HPDE6-E6E7 (cell line): ENCODE measurements at regions not wholly inside any gene's neighbourhood (a gene's known extent, or its start where the extent isn't known, plus 50 kb on each side); places are given as distances from the start of the nearest gene placed in this dataset.

Experiments used
- DNase-seq: peaks from one replicate; pipeline ENCODE4 v3.0.0; 2011; ENCODE audit warnings: missing footprints; ENCODE audit errors: extremely low spot score

- no peak for DNase-seq
Observed at GRCh38 chr10:28781296-28781695, 104.0 kb downstream of the BAMBI start.

- no peak for DNase-seq
Observed at GRCh38 chr10:28783087-28783486, 105.8 kb downstream of the BAMBI start.

- DNase-seq, result no peak
Observed at GRCh38 chr10:28785018-28785417, 107.7 kb downstream of the BAMBI start.

GRCh38 chr10:28788252-28788651, 110.9 kb downstream of the BAMBI start:
- no peak for DNase-seq

- DNase-seq, result no peak
Observed at GRCh38 chr10:28788762-28789161, 111.4 kb downstream of the BAMBI start.

- DNase-seq, result no peak
Observed at GRCh38 chr10:28790146-28790545, 112.8 kb downstream of the BAMBI start.

- no peak for DNase-seq
Observed at GRCh38 chr10:28793482-28793881, 116.2 kb downstream of the BAMBI start.

- DNase-seq, result no peak
Observed at GRCh38 chr10:28794986-28795385, 117.7 kb downstream of the BAMBI start.

- DNase-seq, result no peak
Observed at GRCh38 chr10:28796606-28797512, 119.5 kb downstream of the BAMBI start.

GRCh38 chr10:28797904-28798371, 120.6 kb downstream of the BAMBI start:
- no peak for DNase-seq

- DNase-seq, result no peak
Observed at GRCh38 chr10:28798428-28798955, 121.2 kb downstream of the BAMBI start.

- no peak for DNase-seq
Observed at GRCh38 chr10:28798964-28799363, 121.6 kb downstream of the BAMBI start.

- no peak for DNase-seq
Observed at GRCh38 chr10:28800144-28800543, 122.8 kb downstream of the BAMBI start.

- no peak for DNase-seq
Observed at GRCh38 chr10:28801247-28801646, 123.9 kb downstream of the BAMBI start.

GRCh38 chr10:28801869-28802268, 124.5 kb downstream of the BAMBI start:
- no peak for DNase-seq

- DNase-seq, result no peak
Observed at GRCh38 chr10:28805390-28805789, 128.1 kb downstream of the BAMBI start.

- no peak for DNase-seq
Observed at GRCh38 chr10:28806488-28806941, 129.2 kb downstream of the BAMBI start.

GRCh38 chr10:28806951-28807759, 129.8 kb downstream of the BAMBI start:
- no peak for DNase-seq

- DNase-seq, result no peak
Observed at GRCh38 chr10:28807760-28808613, 130.7 kb downstream of the BAMBI start.

- DNase-seq, result no peak
Observed at GRCh38 chr10:28808693-28809092, 131.4 kb downstream of the BAMBI start.
